Thymus (tissue), 11 donors: ENCODE measurements at regions not wholly inside any gene's neighbourhood (a gene's known extent, or its start where the extent isn't known, plus 50 kb on each side); places are given as distances from the start of the nearest gene placed in this dataset.
"Not testable (repeated sequence)": the region's sequence is repeated elsewhere in the genome, so short reads cannot be mapped to it uniquely, and the experiment has no call there.

Experiments used
- DNase-seq, 9 donors: peaks; one replicate each; pipeline ENCODE4 v3.0.0-alpha.2; 2013; ENCODE audit warnings: low spot score in 9 of 9, low read depth in 6 of 9, missing footprints in 1 of 9
- H3K27ac ChIP-seq, 2 donors: one replicate each; pipeline ENCODE4 v1.5.1; 2013; ENCODE audit warnings: control low read depth in 1 of 2, low read depth in 1 of 2, low read length in 1 of 2, mild to moderate bottlenecking in 1 of 2, moderate library complexity in 1 of 2
- H3K27me3 ChIP-seq, 2 donors: one replicate each; pipeline ENCODE4 v1.5.1; 2013; ENCODE audit warnings: low read length in 1 of 2; ENCODE audit not compliant: control insufficient read depth in 2 of 2, insufficient read depth in 1 of 2
- H3K36me3 ChIP-seq, 2 donors: one replicate each; pipeline ENCODE4 v1.5.1; 2013; ENCODE audit warnings: low read length in 1 of 2, mild to moderate bottlenecking in 1 of 2, moderate library complexity in 1 of 2; ENCODE audit not compliant: control insufficient read depth in 2 of 2, insufficient read depth in 2 of 2
- H3K4me1 ChIP-seq, 2 donors: one replicate each; pipeline ENCODE4 v1.5.1; 2013; ENCODE audit warnings: low read length in 2 of 2; ENCODE audit not compliant: control insufficient read depth in 2 of 2, insufficient read depth in 2 of 2
- H3K4me3 ChIP-seq, 2 donors: one replicate each; pipeline ENCODE4 v1.5.1; 2013; ENCODE audit warnings: low read length in 2 of 2, control low read depth in 1 of 2, mild to moderate bottlenecking in 1 of 2
- H3K9me3 ChIP-seq, 2 donors: one replicate each; pipeline ENCODE4 v1.5.1; 2013; ENCODE audit warnings: low read length in 1 of 2, mild to moderate bottlenecking in 1 of 2; ENCODE audit not compliant: control insufficient read depth in 2 of 2, insufficient read depth in 1 of 2
- WGBS: extraction: QIAGEN DNeasy Blood & Tissue Kit; methylation state at CpG from one replicate; pipeline ENCODE4 v1.1.7; 2013; 5-methylcytosine and 5-hydroxymethylcytosine counted together
- donor health status: healthy.

GRCh38 chr14:65972346-65972870, 513.8 kb upstream of the CCDC196 start:
- WGBS: 95% methylated on average over 4 of the region's 4 CpGs
- Histone ChIP-seq H3K27me3 (no peaks in the 10 kb centered on the region), H3K4me1 (no peaks in the 10 kb centered on the region), H3K36me3 (no peaks in the 10 kb centered on the region), H3K9me3 (no peaks in the 10 kb centered on the region), H3K27ac (no peak overlapping the region), H3K4me3 (no peak overlapping the region)
- DNase-seq: no peak

- DNase-seq: no peak
- Histone ChIP-seq H3K36me3 (no peaks in the 10 kb centered on the region), H3K4me3 (no peak overlapping the region), H3K4me1 (no peaks in the 10 kb centered on the region), H3K27ac (no peak overlapping the region), H3K27me3 (no peaks in the 10 kb centered on the region), H3K9me3 (no peaks in the 10 kb centered on the region)
- WGBS: 97% methylated on average over 3 of the region's 3 CpGs
Measured at GRCh38 chr14:65972891-65973290, 513.3 kb upstream of the CCDC196 start.

- Histone ChIP-seq H3K4me1 (no peaks in the 10 kb centered on the region), H3K36me3 (no peaks in the 10 kb centered on the region), H3K4me3 (no peak overlapping the region), H3K27ac (no peak overlapping the region), H3K9me3 (no peaks in the 10 kb centered on the region), H3K27me3 (no peaks in the 10 kb centered on the region)
- no peak for DNase-seq
- WGBS: 90% methylated on average over 3 of the region's 3 CpGs
Measured at GRCh38 chr14:65975865-65976264, 510.3 kb upstream of the CCDC196 start.

GRCh38 chr14:65976761-65977404, 509.3 kb upstream of the CCDC196 start:
- 93% methylated on average over 6 of the region's 6 CpGs for WGBS
- H3K4me1 ChIP-seq: no peaks in the 10 kb centered on the region
- DNase-seq: no peak
- no peaks in the 10 kb centered on the region for H3K36me3 ChIP-seq
- H3K9me3 ChIP-seq: no peaks in the 10 kb centered on the region
- H3K4me3 ChIP-seq: no peak overlapping the region
- no peak overlapping the region for H3K27ac ChIP-seq
- no peaks in the 10 kb centered on the region for H3K27me3 ChIP-seq

- H3K4me1 ChIP-seq: no peaks in the 10 kb centered on the region
- no peak overlapping the region for H3K4me3 ChIP-seq
- no peak overlapping the region for H3K27ac ChIP-seq
- no peaks in the 10 kb centered on the region for H3K9me3 ChIP-seq
- H3K36me3 ChIP-seq: no peaks in the 10 kb centered on the region
- H3K27me3 ChIP-seq: no peaks in the 10 kb centered on the region
- WGBS: 96% methylated on average over 6 of the region's 6 CpGs
- no peak for DNase-seq
Measured at GRCh38 chr14:65981192-65981843, 504.9 kb upstream of the CCDC196 start.

GRCh38 chr14:65986041-65986440, 500.1 kb upstream of the CCDC196 start:
- Histone ChIP-seq H3K9me3 (no peaks in the 10 kb centered on the region), H3K27me3 (no peaks in the 10 kb centered on the region), H3K36me3 (no peaks in the 10 kb centered on the region), H3K4me1 (no peaks in the 10 kb centered on the region), H3K27ac (no peak overlapping the region), H3K4me3 (no peak overlapping the region)
- no peak for DNase-seq
- 95% methylated on average over 1 of the region's 1 CpG for WGBS

- Histone ChIP-seq H3K4me1 (peaks cover 3 to 4% of the 10 kb centered on the region in 2 donors), H3K4me3 (no peak overlapping the region), H3K27ac (no peak overlapping the region), H3K9me3 (no peaks in the 10 kb centered on the region), H3K27me3 (no peaks in the 10 kb centered on the region), H3K36me3 (no peaks in the 10 kb centered on the region)
- no peak for DNase-seq
Measured at GRCh38 chr14:65989981-65990380, 496.2 kb upstream of the CCDC196 start.

GRCh38 chr14:65991104-65991503, 495.1 kb upstream of the CCDC196 start:
- Histone ChIP-seq H3K36me3 (no peaks in the 10 kb centered on the region), H3K27me3 (no peaks in the 10 kb centered on the region), H3K27ac (no peak overlapping the region), H3K9me3 (no peaks in the 10 kb centered on the region), H3K4me3 (no peak overlapping the region), H3K4me1 (peaks cover 3 to 4% of the 10 kb centered on the region in 2 donors)
- no peak for DNase-seq
- 95% methylated on average over 2 of the region's 2 CpGs for WGBS

GRCh38 chr14:65991935-65992334, 494.2 kb upstream of the CCDC196 start:
- DNase-seq, H3K27ac ChIP-seq, H3K36me3 ChIP-seq, H3K9me3 ChIP-seq, H3K27me3 ChIP-seq, H3K4me1 ChIP-seq, H3K4me3 ChIP-seq: not testable (repeated sequence)
- 80% methylated on average over 1 of the region's 1 CpG for WGBS
